Mesenchymal stem cell (in vitro differentiated cells and primary cell): ENCODE measurements at regions not wholly inside any gene's neighbourhood (a gene's known extent, or its start where the extent isn't known, plus 50 kb on each side); places are given as distances from the start of the nearest gene placed in this dataset.

ENCODE experiments used
- DNase-seq: peaks from one replicate; pipeline ENCODE4 v3.0.0-alpha.2; 2013
- H2AFZ ChIP-seq: one replicate; pipeline ENCODE4 v1.6.1; 2013; ENCODE audit warnings: low read depth, mild to moderate bottlenecking, control low read depth, inconsistent platforms, low read length, moderate library complexity
- H2AK5ac ChIP-seq: 2 replicates; pipeline ENCODE4 v1.6.1; 2013; ENCODE audit warnings: low read length, moderate library complexity, mild to moderate bottlenecking, inconsistent platforms; ENCODE audit not compliant: severe bottlenecking
- H2BK120ac ChIP-seq: one replicate; pipeline ENCODE4 v1.6.1; 2013; ENCODE audit warnings: low read depth, mild to moderate bottlenecking, inconsistent platforms, low read length, moderate library complexity
- H2BK12ac ChIP-seq, 2 experiments: one replicate each; pipeline ENCODE4 v1.6.1; 2013; ENCODE audit warnings: inconsistent platforms in 2 of 2, low read length in 2 of 2, mild to moderate bottlenecking in 2 of 2, moderate library complexity in 2 of 2, control low read depth in 1 of 2
- H2BK15ac ChIP-seq: one replicate; pipeline ENCODE4 v1.6.1; 2013; ENCODE audit warnings: mild to moderate bottlenecking, low read depth, inconsistent platforms; ENCODE audit not compliant: poor library complexity, severe bottlenecking
- H2BK5ac ChIP-seq: 2 replicates; pipeline ENCODE4 v1.6.1; 2013; ENCODE audit warnings: low read depth, mild to moderate bottlenecking, low read length, control low read depth, inconsistent platforms; ENCODE audit not compliant: poor library complexity, severe bottlenecking
- H3K14ac ChIP-seq, 2 experiments: one replicate each; pipeline ENCODE4 v1.6.1; 2013; ENCODE audit warnings: inconsistent platforms in 2 of 2, low read length in 2 of 2, control low read depth in 1 of 2, mild to moderate bottlenecking in 1 of 2, moderate library complexity in 1 of 2
- H3K18ac ChIP-seq, 2 experiments: one replicate each; pipeline ENCODE4 v1.6.1; 2013; ENCODE audit warnings: inconsistent platforms in 2 of 2, low read length in 2 of 2, control low read depth in 1 of 2, low read depth in 1 of 2, mild to moderate bottlenecking in 1 of 2
- H3K23ac ChIP-seq, 2 experiments: one replicate each; pipeline ENCODE4 v1.6.1; 2013; ENCODE audit warnings: inconsistent platforms in 2 of 2, low read length in 2 of 2, mild to moderate bottlenecking in 2 of 2, moderate library complexity in 2 of 2, control low read depth in 1 of 2
- H3K27ac ChIP-seq: 2 replicates; pipeline ENCODE4 v1.5.1; 2013; ENCODE audit warnings: mild to moderate bottlenecking, moderate library complexity, low read length, control low read depth, inconsistent platforms; ENCODE audit not compliant: poor library complexity, severe bottlenecking
- H3K27me3 ChIP-seq, 2 experiments: 2 replicates each; pipeline versions ENCODE4 v1.6.1 to v1.7.0; 2013; ENCODE audit warnings: low read length in 2 of 2, mild to moderate bottlenecking in 2 of 2, moderate library complexity in 2 of 2, control low read depth in 1 of 2, inconsistent platforms in 1 of 2; ENCODE audit not compliant: control insufficient read depth in 1 of 2, insufficient read depth in 1 of 2
- H3K36me3 ChIP-seq, 2 experiments: 2 replicates each; pipeline versions ENCODE4 v1.6.1 to v1.7.0; 2013; ENCODE audit warnings: low read length in 2 of 2, control low read depth in 1 of 2, inconsistent platforms in 1 of 2, low read depth in 1 of 2, mild to moderate bottlenecking in 1 of 2; ENCODE audit not compliant: insufficient read depth in 2 of 2, control insufficient read depth in 1 of 2
- H3K4ac ChIP-seq, 2 experiments: one replicate each; pipeline ENCODE4 v1.6.1; 2013; ENCODE audit warnings: inconsistent platforms in 2 of 2, low read length in 2 of 2, mild to moderate bottlenecking in 2 of 2, moderate library complexity in 2 of 2, control low read depth in 1 of 2, low read depth in 1 of 2
- H3K4me1 ChIP-seq: 2 replicates; pipeline ENCODE4 v1.6.1; 2013; ENCODE audit warnings: low read depth, low read length, control low read depth; ENCODE audit not compliant: control insufficient read depth, insufficient read depth
- H3K4me2 ChIP-seq: 2 replicates; pipeline ENCODE4 v1.6.1; 2013; ENCODE audit warnings: low read length, mild to moderate bottlenecking, inconsistent platforms; ENCODE audit not compliant: poor library complexity, severe bottlenecking
- H3K4me3 ChIP-seq, 2 experiments: 2 replicates each; pipeline versions ENCODE4 v1.5.1 to v1.7.0; 2013; ENCODE audit warnings: low read length in 2 of 2, mild to moderate bottlenecking in 2 of 2, control low read depth in 1 of 2, low read depth in 1 of 2; ENCODE audit not compliant: insufficient read depth in 1 of 2
- H3K79me1 ChIP-seq: replicated peaks from 2 replicates; pipeline ENCODE4 v1.6.1; 2013; ENCODE audit warnings: mild to moderate bottlenecking, control low read depth, low read length, inconsistent platforms; ENCODE audit not compliant: poor library complexity, severe bottlenecking
- H3K9ac ChIP-seq: 2 replicates; pipeline ENCODE4 v1.7.0; 2013; ENCODE audit warnings: mild to moderate bottlenecking, low read length, moderate library complexity
- H3K9me3 ChIP-seq: 2 replicates; pipeline ENCODE4 v1.7.0; 2013; ENCODE audit warnings: mild to moderate bottlenecking, low read length; ENCODE audit not compliant: control insufficient read depth
- H4K8ac ChIP-seq: one replicate; pipeline ENCODE4 v1.6.1; 2013; ENCODE audit warnings: inconsistent platforms, mild to moderate bottlenecking, low read length, moderate library complexity
- H4K91ac ChIP-seq: one replicate; pipeline ENCODE4 v1.6.1; 2013; ENCODE audit warnings: mild to moderate bottlenecking, low read length, inconsistent platforms
- WGBS: methylation state at CpG from one replicate; pipeline ENCODE4 v1.1.7; 2013; ENCODE audit warnings: mixed read lengths; 5-methylcytosine and 5-hydroxymethylcytosine counted together

DNA sequence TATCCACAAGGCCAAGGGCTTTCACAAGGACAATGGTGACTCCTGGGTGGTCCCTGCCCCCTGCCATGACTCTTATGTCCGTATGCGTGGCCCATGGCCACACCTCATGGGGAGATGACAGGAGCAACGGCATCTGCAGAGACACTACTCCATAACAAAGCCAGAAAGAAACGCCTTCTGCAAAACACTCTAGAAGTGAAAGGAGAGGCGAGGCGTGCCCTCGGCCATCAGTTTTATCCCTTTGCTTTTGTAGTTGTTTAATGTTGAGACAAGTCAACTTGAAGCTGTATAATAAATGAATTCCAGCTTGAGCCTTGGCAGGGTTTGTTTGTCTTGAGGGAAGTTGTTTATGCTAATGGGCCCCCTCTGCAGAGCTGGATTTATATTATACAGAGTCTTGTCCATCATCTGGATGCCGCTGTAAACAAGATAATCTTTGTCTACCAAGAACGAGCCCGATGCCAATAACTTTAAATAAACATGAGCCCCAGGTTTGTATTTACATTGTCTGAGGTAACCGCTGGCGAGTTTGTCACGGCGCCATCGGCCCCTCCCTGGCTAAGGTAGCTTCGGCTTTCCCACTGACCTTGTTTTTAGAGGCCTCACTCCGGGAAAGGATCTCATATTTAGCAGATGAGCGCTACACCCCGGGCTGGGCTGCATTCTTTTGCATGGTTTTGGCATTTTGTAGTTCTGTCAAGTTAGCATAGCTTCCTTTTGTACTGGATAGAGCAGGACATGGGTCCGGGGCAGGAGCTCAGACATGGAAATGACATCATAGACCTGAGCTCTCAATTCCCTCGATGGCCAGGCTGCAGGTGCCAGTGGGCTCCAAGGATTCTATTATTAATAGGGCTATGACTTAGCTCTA is 165.3 kb downstream of the ERCC6L2 start:
- Histone ChIP-seq H3K23ac (peak overlapping the region in 1 of 2 experiments; percentile 5), H3K4me3 (no peak overlapping the region), H2BK120ac (no peak overlapping the region), H3K4me2 (no peak overlapping the region), H2AK5ac (no peak overlapping the region), H3K18ac (peak overlapping the region in 1 of 2 experiments; percentile 50), H3K27me3 (peaks cover 10 to 27% of the 10 kb centered on the region in 2 experiments), H2BK5ac (no peak overlapping the region), H2AFZ (no peak overlapping the region), H3K14ac (peak overlapping the region in 1 of 2 experiments; percentile 84), H3K27ac (no peak overlapping the region), H2BK15ac (no peak overlapping the region), H4K91ac (peak overlapping the region; percentile 6), H3K4me1 (no peaks in the 10 kb centered on the region), H3K9ac (no peak overlapping the region), H2BK12ac (peak overlapping the region in 1 of 2 experiments; percentile 76), H3K9me3 (peaks cover 17% of the 10 kb centered on the region), H3K4ac (no peak overlapping the region), H3K36me3 (no peaks in the 10 kb centered on the region), H3K79me1 (no peaks in the 10 kb centered on the region), H4K8ac (no peak overlapping the region)
- 42% methylated on average over 21 of the region's 21 CpGs for WGBS
- DNase-seq: peak; percentile 41

DNA sequence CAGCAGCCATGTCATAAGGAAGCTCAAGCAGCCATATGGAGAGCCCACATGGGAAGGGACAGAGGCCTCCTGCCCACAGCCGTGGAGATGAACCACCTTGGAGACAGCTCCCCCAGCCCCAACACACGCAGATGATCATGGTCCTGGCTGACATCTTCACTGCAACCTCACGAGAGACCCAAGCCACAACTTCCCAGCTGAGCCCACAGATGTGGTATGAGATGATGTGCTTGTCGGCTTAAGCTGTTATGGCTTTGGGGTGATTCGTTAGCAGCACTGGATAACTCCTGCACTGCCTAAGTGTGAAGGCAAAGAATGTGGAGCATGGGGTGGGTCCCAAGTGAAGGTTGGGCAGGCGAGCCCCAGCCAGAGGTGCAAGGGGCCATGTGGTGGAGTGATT is 163.4 kb downstream of the ERCC6L2 start:
- H3K23ac ChIP-seq: no peak overlapping the region
- no peak overlapping the region for H2AFZ ChIP-seq
- H3K79me1 ChIP-seq: no peaks in the 10 kb centered on the region
- no peaks in the 10 kb centered on the region for H3K36me3 ChIP-seq
- H3K4me2 ChIP-seq: no peak overlapping the region
- H3K27me3 ChIP-seq: peaks cover 9 to 26% of the 10 kb centered on the region in 2 experiments
- H2BK120ac ChIP-seq: no peak overlapping the region
- H4K91ac ChIP-seq: no peak overlapping the region
- no peak overlapping the region for H3K4ac ChIP-seq
- no peak overlapping the region for H2BK5ac ChIP-seq
- no peak for DNase-seq
- H3K4me3 ChIP-seq: no peak overlapping the region
- no peak overlapping the region for H3K18ac ChIP-seq
- H3K9ac ChIP-seq: no peak overlapping the region
- WGBS: 94% methylated on average over 6 of the region's 6 CpGs
- peaks cover 17% of the 10 kb centered on the region for H3K9me3 ChIP-seq
- no peak overlapping the region for H2BK12ac ChIP-seq
- H2BK15ac ChIP-seq: no peak overlapping the region
- H4K8ac ChIP-seq: no peak overlapping the region
- no peaks in the 10 kb centered on the region for H3K4me1 ChIP-seq
- no peak overlapping the region for H3K27ac ChIP-seq
- no peak overlapping the region for H3K14ac ChIP-seq
- H2AK5ac ChIP-seq: no peak overlapping the region

DNA sequence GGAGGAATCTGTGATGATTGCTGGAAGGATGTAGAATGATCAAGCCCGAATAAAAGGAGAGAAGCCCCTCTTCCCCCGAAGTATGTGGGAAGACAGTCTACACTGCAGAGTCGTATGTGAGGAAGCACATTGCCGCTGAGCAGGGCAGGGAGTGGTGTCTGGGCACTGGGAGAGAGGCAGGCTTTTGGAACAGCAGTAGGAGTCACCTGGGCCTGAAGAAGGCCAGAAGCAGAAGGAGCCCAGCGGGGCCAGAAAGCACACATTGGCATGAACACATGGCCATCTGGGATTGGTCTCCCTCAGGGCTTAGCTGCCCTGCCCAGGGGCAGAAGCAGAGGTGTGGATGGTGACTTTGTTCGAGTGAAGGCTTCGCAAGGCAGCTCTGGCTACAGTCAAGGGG is 162.8 kb downstream of the ERCC6L2 start:
- H3K4me1 ChIP-seq: no peaks in the 10 kb centered on the region
- no peak overlapping the region for H3K9ac ChIP-seq

DNA sequence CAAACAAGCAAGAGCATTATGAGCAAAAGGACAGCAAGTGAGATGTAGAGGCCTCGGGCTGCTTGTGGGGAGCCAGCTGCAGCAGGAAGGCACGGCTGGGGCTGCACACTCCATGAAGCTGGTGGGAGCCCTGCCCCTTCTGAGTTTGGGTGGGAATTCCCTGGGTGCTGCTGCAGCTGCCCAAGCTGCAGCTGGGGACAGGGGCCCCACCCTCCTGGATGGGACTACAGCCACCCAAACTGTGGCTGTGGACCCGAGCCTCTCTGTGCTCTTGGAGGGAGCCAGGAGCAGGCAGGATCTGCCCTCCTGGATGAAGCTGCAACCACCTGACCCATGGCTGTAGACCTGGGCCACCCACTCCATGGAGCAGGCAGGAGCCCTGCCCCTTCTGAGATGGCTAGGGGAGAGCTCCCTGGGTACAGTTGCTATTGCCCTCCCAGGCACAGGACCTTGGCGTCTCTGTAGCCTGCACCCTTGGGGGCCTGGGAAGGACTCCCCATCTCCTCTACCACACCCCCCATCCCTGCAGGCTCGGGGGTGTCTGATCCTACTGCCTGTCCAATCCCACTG is 159.1 kb downstream of the ERCC6L2 start:
- H3K18ac ChIP-seq: no peak overlapping the region

More for the DNA sequence above, 162.8 kb downstream of the ERCC6L2 start:
- no peak for DNase-seq
- Histone ChIP-seq H3K4ac (no peak overlapping the region), H3K79me1 (no peaks in the 10 kb centered on the region), H3K27me3 (peaks cover 14 to 29% of the 10 kb centered on the region in 2 experiments), H3K27ac (no peak overlapping the region), H3K18ac (no peak overlapping the region), H3K4me3 (no peak overlapping the region), H3K9me3 (peaks cover 17% of the 10 kb centered on the region), H3K4me2 (no peak overlapping the region), H2BK120ac (no peak overlapping the region), H2BK15ac (no peak overlapping the region), H4K8ac (no peak overlapping the region), H3K36me3 (no peaks in the 10 kb centered on the region), H3K14ac (no peak overlapping the region), H4K91ac (no peak overlapping the region), H2AK5ac (no peak overlapping the region), H2AFZ (no peak overlapping the region), H2BK5ac (no peak overlapping the region), H2BK12ac (no peak overlapping the region), H3K23ac (no peak overlapping the region)
- WGBS: 93% methylated on average over 7 of the region's 7 CpGs

More for the DNA sequence above, 159.1 kb downstream of the ERCC6L2 start:
- Histone ChIP-seq H2BK12ac (no peak overlapping the region), H2AFZ (no peak overlapping the region), H4K91ac (no peak overlapping the region), H3K4me2 (no peak overlapping the region), H3K4me1 (no peaks in the 10 kb centered on the region), H3K27ac (no peak overlapping the region), H4K8ac (no peak overlapping the region), H3K9ac (no peak overlapping the region), H2BK5ac (no peak overlapping the region), H3K4ac (no peak overlapping the region), H3K27me3 (peaks cover 14 to 16% of the 10 kb centered on the region in 2 experiments), H3K36me3 (no peaks in the 10 kb centered on the region), H3K9me3 (peaks cover 17% of the 10 kb centered on the region), H3K23ac (no peak overlapping the region), H2BK15ac (no peak overlapping the region), H3K79me1 (no peaks in the 10 kb centered on the region), H3K14ac (no peak overlapping the region), H2AK5ac (no peak overlapping the region), H3K4me3 (no peak overlapping the region), H2BK120ac (no peak overlapping the region)
- no peak for DNase-seq
- WGBS: 90% methylated on average over 5 of the region's 5 CpGs
